WI38 (cell line): ENCODE measurements at regions not wholly inside any gene's neighbourhood (a gene's known extent, or its start where the extent isn't known, plus 50 kb on each side); places are given as distances from the start of the nearest gene placed in this dataset.

Experiments
- H3K4me3 ChIP-seq: 2 replicates; pipeline ENCODE4 v1.5.1; 2011; ENCODE audit warnings: low read depth, mild to moderate bottlenecking, control low read depth, low read length
- CTCF ChIP-seq: IDR thresholded peaks from 2 replicates; pipeline ENCODE4 v1.5.1; 2012; ENCODE audit warnings: low read depth, mild to moderate bottlenecking, control low read depth, low read length

GRCh38 chr14:87601036-87601435 lies 391.9 kb downstream of the GALC start:
- H3K4me3 ChIP-seq = no peak overlapping the region
- TF ChIP-seq CTCF = no peak

- no peak for TF ChIP-seq CTCF
- H3K4me3 ChIP-seq = no peak overlapping the region
These were observed 392.7 kb downstream of the GALC start for GRCh38 chr14:87600240-87600639.

- TF ChIP-seq CTCF = no peak
- no peak overlapping the region for H3K4me3 ChIP-seq
These were observed 411.7 kb downstream of the GALC start for GRCh38 chr14:87581298-87581697.

- no peak for TF ChIP-seq CTCF
- no peak overlapping the region for H3K4me3 ChIP-seq
These were observed 413.9 kb downstream of the GALC start for GRCh38 chr14:87579036-87579435.

GRCh38 chr14:87575378-87575777 lies 417.6 kb downstream of the GALC start:
- H3K4me3 ChIP-seq = no peak overlapping the region
- TF ChIP-seq CTCF = no peak

GRCh38 chr14:87573591-87573990 lies 419.4 kb downstream of the GALC start:
- no peak for TF ChIP-seq CTCF
- H3K4me3 ChIP-seq = no peak overlapping the region

- H3K4me3 ChIP-seq = no peak overlapping the region
- no peak for TF ChIP-seq CTCF
These were observed 425.2 kb downstream of the GALC start for GRCh38 chr14:87567618-87568295.
